ENCODE measurements at regions not wholly inside any gene's neighbourhood (a gene's known extent, or its start where the extent isn't known, plus 50 kb on each side); places are given as distances from the start of the nearest gene placed in this dataset.
"Not testable (repeated sequence)": the region's sequence is repeated elsewhere in the genome, so short reads cannot be mapped to it uniquely, and the experiment has no call there.

GRCh38 chr21:28402616-28402989 is 590.1 kb downstream of the LTN1 start:
- no peak for DNase-seq

GRCh38 chr21:28397040-28397439 is 595.6 kb downstream of the LTN1 start:
- DNase-seq, result no peak

GRCh38 chr21:28396421-28396820 is 596.3 kb downstream of the LTN1 start:
- no peak for DNase-seq

GRCh38 chr21:28393279-28393678 is 599.4 kb downstream of the LTN1 start:
- DNase-seq, result no peak

GRCh38 chr21:28391938-28392849 is 600.5 kb downstream of the LTN1 start:
- no peak for DNase-seq

- DNase-seq, result no peak
Observed at GRCh38 chr21:28387220-28387619, 605.5 kb downstream of the LTN1 start.

GRCh38 chr21:28385845-28386244 is 606.8 kb downstream of the LTN1 start:
- DNase-seq, result no peak

GRCh38 chr21:28381000-28381745 is 611.5 kb downstream of the LTN1 start:
- DNase-seq, result not testable (repeated sequence)

GRCh38 chr21:28380241-28380640 is 612.4 kb downstream of the LTN1 start:
- DNase-seq, result no peak

- DNase-seq, result no peak
Observed at GRCh38 chr21:28378026-28378425, 614.7 kb downstream of the LTN1 start.

GRCh38 chr21:28375708-28376385 is 616.8 kb downstream of the LTN1 start:
- no peak for DNase-seq

GRCh38 chr21:28374881-28375280 is 617.8 kb downstream of the LTN1 start:
- DNase-seq, result no peak

- DNase-seq, result no peak
Observed at GRCh38 chr21:28371713-28372112, 621.0 kb downstream of the LTN1 start.

- DNase-seq, result no peak
Observed at GRCh38 chr21:28359300-28359699, 633.4 kb downstream of the LTN1 start.

- DNase-seq, result no peak
Observed at GRCh38 chr21:28358702-28359101, 634.0 kb downstream of the LTN1 start.

- DNase-seq, result no peak
Observed at GRCh38 chr21:28358170-28358569, 634.5 kb downstream of the LTN1 start.

- no peak for DNase-seq
Observed at GRCh38 chr21:28357743-28358142, 634.9 kb downstream of the LTN1 start.

GRCh38 chr21:28356422-28356821 is 636.3 kb downstream of the LTN1 start:
- DNase-seq, result no peak

GRCh38 chr21:28345934-28346333 is 646.7 kb downstream of the LTN1 start:
- DNase-seq, result no peak

GRCh38 chr21:28344985-28345384 is 647.7 kb downstream of the LTN1 start:
- DNase-seq, result no peak

GRCh38 chr21:28342212-28342810 is 650.4 kb downstream of the LTN1 start:
- no peak for DNase-seq

- DNase-seq, result no peak
Observed at GRCh38 chr21:28339403-28339802, 653.3 kb downstream of the LTN1 start.

Data from C1 segment of cervical spinal cord (tissue), 14 donors.